ACC112 (cell line): ENCODE measurements at regions not wholly inside any gene's neighbourhood (a gene's known extent, or its start where the extent isn't known, plus 50 kb on each side); places are given as distances from the start of the nearest gene placed in this dataset.
A peak's percentile ranks its signal among the peaks of the same experiment; 100 is the strongest.
"Not testable (repeated sequence)": the region's sequence is repeated elsewhere in the genome, so short reads cannot be mapped to it uniquely, and the experiment has no call there.

Experiments used
- H2AFZ ChIP-seq: fragments of 200-600 bp; sonication (generic); one replicate; pipeline ENCODE4 v1.6.0; 2017; ENCODE audit warnings: antibody characterized with exemption, low read length; ENCODE audit not compliant: unreplicated experiment
- H3K27ac ChIP-seq: fragments of 200-600 bp; sonication (generic); 2 replicates; pipeline ENCODE4 v1.5.1; 2014; ENCODE audit warnings: low read depth, mild to moderate bottlenecking, antibody characterized with exemption, low read length, moderate library complexity
- H3K27me3 ChIP-seq: fragments of 200-600 bp; sonication (generic); 2 replicates; pipeline ENCODE4 v1.6.1; 2014; ENCODE audit warnings: mild to moderate bottlenecking, antibody characterized with exemption, low read length, moderate library complexity, mixed read lengths; ENCODE audit not compliant: insufficient read depth
- H3K36me3 ChIP-seq: fragments of 200-600 bp; sonication (generic); 2 replicates; pipeline ENCODE4 v1.6.1; 2016; ENCODE audit warnings: mild to moderate bottlenecking, antibody characterized with exemption, low read length, moderate library complexity, mixed read lengths; ENCODE audit not compliant: insufficient read depth
- H3K4me1 ChIP-seq: fragments of 200-600 bp; sonication (generic); one replicate; pipeline ENCODE4 v1.6.1; 2016; ENCODE audit warnings: low read length, mixed read lengths; ENCODE audit not compliant: insufficient read depth, unreplicated experiment, control insufficient read depth
- H3K4me3 ChIP-seq: fragments of 200-600 bp; sonication (generic); 2 replicates; pipeline ENCODE4 v1.5.1; 2014; ENCODE audit warnings: mild to moderate bottlenecking, low read depth, low read length
- H3K79me2 ChIP-seq: fragments of 200-600 bp; sonication (generic); one replicate; pipeline ENCODE4 v1.6.0; 2016; ENCODE audit warnings: low read length; ENCODE audit not compliant: control insufficient read depth, unreplicated experiment, insufficient read depth

DNA sequence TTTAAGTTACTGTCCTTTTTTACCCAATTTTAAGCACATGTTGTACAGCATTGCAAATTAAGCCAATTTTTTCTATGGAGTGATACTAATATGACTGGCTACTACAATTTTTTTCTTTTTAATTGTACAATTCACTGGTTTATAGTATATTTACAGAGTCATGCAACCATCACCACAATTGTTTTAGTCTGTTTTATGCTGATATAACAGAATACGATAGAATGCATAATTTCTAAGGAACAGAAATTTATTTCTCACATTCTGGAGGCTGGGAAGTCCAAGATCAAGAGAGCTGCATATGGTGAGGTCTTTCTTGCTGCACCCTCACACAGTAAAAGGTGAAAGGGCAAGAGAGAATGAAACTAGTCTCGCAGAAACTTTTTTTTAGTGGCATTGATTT is 125.3 kb downstream of the GLUD2 start:
- no peaks in the 10 kb centered on the region for H3K4me1 ChIP-seq

DNA sequence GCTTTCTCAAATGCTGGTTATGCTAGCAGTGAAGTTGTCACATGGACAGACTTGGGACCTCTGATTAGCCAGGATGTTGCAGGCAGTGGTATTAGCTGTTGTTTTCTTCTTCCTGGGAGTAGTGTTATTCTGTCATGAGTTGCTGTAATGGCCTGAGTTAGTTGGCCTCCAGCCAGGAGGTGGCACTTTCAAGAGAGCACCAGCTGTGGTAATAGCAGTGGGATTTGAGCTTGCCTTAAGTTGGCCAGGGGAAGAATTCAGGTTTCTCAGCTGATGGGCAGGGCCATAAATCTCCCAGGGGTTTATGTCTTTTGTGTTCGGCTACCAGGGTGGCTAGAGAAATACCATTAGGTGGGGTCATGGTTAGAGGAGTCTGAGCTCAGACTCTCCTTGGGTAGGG is 132.6 kb downstream of the GLUD2 start:
- H2AFZ ChIP-seq = no peak overlapping the region
- H3K4me1 ChIP-seq = no peaks in the 10 kb centered on the region
- no peak overlapping the region for H3K27ac ChIP-seq
- H3K36me3 ChIP-seq = no peaks in the 10 kb centered on the region
- H3K27me3 ChIP-seq = no peaks in the 10 kb centered on the region
- no peaks in the 10 kb centered on the region for H3K79me2 ChIP-seq
- no peak overlapping the region for H3K4me3 ChIP-seq

More for the DNA sequence above, 125.3 kb downstream of the GLUD2 start:
- no peaks in the 10 kb centered on the region for H3K79me2 ChIP-seq
- H3K27ac ChIP-seq = no peak overlapping the region
- H3K36me3 ChIP-seq = no peaks in the 10 kb centered on the region
- H3K27me3 ChIP-seq = no peaks in the 10 kb centered on the region
- H3K4me3 ChIP-seq = no peak overlapping the region
- no peak overlapping the region for H2AFZ ChIP-seq

- H3K27ac ChIP-seq = no peak overlapping the region
- H3K79me2 ChIP-seq = no peaks in the 10 kb centered on the region
- H3K36me3 ChIP-seq = no peaks in the 10 kb centered on the region
- no peaks in the 10 kb centered on the region for H3K4me1 ChIP-seq
- no peak overlapping the region for H2AFZ ChIP-seq
- H3K27me3 ChIP-seq = no peaks in the 10 kb centered on the region
- no peak overlapping the region for H3K4me3 ChIP-seq
These were observed 144.4 kb downstream of the GLUD2 start for GRCh38 chrX:121191779-121192178.

DNA sequence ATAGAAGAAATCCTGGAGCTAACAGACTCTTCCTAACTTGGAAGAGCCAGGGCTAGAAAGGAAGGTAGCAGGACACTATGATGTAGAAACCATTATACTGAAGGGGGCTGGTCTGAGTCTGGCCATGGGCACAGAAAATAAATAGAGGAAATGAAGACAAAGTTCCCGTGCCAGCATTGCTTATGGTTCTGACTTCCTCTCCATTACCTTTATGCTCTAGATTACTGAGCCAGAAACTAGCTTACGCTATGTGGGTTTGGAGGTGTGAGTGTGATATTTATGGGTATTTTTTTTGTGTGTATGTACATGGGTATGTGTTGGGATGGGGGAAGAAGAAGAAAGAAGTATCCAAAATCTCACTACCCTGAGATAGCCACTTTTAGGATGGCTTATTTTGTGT is 148.3 kb downstream of the GLUD2 start:
- Histone ChIP-seq H3K27ac (no peak overlapping the region), H2AFZ (no peak overlapping the region), H3K36me3 (no peaks in the 10 kb centered on the region), H3K27me3 (no peaks in the 10 kb centered on the region), H3K4me3 (no peak overlapping the region), H3K4me1 (no peaks in the 10 kb centered on the region), H3K79me2 (no peaks in the 10 kb centered on the region)

GRCh38 chrX:121196872-121197444 is 149.5 kb downstream of the GLUD2 start:
- H3K4me3 ChIP-seq = 0 out of 2 replicates have a peak overlapping the region, but pooled peaks have one; percentile 64
- H3K4me1 ChIP-seq, H3K79me2 ChIP-seq, H3K27me3 ChIP-seq, H2AFZ ChIP-seq, H3K36me3 ChIP-seq: not testable (repeated sequence)
- peak overlapping the region; percentile 71; the same call in 1 of the 2 replicates for H3K27ac ChIP-seq

GRCh38 chrX:121208563-121208962 is 161.2 kb downstream of the GLUD2 start:
- H2AFZ ChIP-seq = no peak overlapping the region
- no peak overlapping the region for H3K4me3 ChIP-seq
- H3K4me1 ChIP-seq = no peaks in the 10 kb centered on the region
- no peaks in the 10 kb centered on the region for H3K36me3 ChIP-seq
- no peak overlapping the region for H3K27ac ChIP-seq
- no peaks in the 10 kb centered on the region for H3K79me2 ChIP-seq
- no peaks in the 10 kb centered on the region for H3K27me3 ChIP-seq

DNA sequence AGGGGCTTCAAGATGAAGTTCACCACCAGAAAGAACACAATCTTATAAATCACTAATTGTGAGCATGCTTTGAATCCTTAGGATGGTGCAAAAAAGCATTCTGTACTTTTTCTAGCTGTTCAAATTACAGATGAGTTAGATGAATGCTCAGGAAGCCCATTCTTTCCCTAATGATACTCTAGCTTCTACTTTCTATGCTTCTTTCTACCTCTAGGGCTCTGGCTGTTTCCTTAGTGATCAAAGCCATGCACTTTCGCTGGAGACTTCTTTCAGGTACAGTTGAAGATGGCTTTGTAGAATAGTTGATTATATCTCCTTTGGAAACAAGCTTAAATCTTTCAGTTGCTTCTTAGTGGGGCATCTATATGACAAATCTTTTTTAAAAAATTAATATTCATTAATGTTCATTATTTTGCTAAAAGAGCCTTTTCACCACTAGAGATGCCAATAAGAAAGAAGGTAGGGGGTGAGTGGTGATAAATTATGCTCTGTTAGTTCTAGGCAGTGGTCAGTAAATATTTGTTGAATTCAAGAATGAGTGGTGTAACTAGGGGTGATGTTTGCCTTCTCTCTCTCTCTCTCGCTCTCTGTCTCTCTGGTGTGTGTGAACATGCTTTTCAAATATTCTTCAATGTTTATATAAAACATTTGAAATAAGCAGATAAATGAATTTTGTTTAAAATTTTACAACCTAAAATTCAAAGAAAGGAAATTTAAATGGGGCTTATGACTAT is 169.4 kb downstream of the GLUD2 start:
- Histone ChIP-seq H3K4me1 (peaks cover 3% of the 10 kb centered on the region), H3K36me3 (no peaks in the 10 kb centered on the region), H3K4me3 (no peak overlapping the region), H3K27me3 (no peaks in the 10 kb centered on the region), H3K27ac (no peak overlapping the region), H3K79me2 (no peaks in the 10 kb centered on the region), H2AFZ (no peak overlapping the region)

- Histone ChIP-seq H3K27ac (no peak overlapping the region), H3K27me3 (no peaks in the 10 kb centered on the region), H3K4me3 (no peak overlapping the region), H3K4me1 (peaks cover 3% of the 10 kb centered on the region), H2AFZ (no peak overlapping the region), H3K79me2 (no peaks in the 10 kb centered on the region), H3K36me3 (no peaks in the 10 kb centered on the region)
These were observed 174.0 kb downstream of the GLUD2 start for GRCh38 chrX:121221322-121221977.

DNA sequence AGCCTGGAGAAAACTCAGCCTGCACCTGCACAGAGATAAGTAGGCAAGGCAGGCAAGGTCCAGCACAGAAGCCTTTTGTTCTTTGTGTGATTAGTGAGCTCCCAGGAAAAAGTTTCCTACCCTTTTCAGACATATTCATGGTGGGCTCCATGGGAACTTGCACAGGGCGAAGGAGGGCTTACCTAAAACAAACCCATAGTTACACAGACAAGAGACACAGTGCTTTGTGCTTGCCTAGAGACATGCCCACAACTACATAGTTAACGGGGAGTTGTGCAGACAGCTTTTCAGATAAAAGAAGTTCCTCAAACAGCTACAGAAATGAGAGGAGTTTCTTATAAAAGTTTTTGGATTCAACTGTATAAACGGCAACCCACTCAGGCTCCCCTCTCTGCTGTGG is 180.5 kb downstream of the GLUD2 start:
- H3K4me3 ChIP-seq = no peak overlapping the region
- H3K27ac ChIP-seq = no peak overlapping the region
- H2AFZ ChIP-seq = no peak overlapping the region
- H3K4me1 ChIP-seq = no peaks in the 10 kb centered on the region
- no peaks in the 10 kb centered on the region for H3K27me3 ChIP-seq
- H3K36me3 ChIP-seq = no peaks in the 10 kb centered on the region
- no peaks in the 10 kb centered on the region for H3K79me2 ChIP-seq

- Histone ChIP-seq H3K27me3 (no peaks in the 10 kb centered on the region), H3K27ac (no peak overlapping the region), H3K79me2 (no peaks in the 10 kb centered on the region), H3K36me3 (no peaks in the 10 kb centered on the region), H3K4me1 (no peaks in the 10 kb centered on the region), H3K4me3 (no peak overlapping the region), H2AFZ (no peak overlapping the region)
These were observed 184.4 kb downstream of the GLUD2 start for GRCh38 chrX:121231566-121232358.
